CD14-positive monocyte (primary cell): ENCODE measurements at regions not wholly inside any gene's neighbourhood (a gene's known extent, or its start where the extent isn't known, plus 50 kb on each side); places are given as distances from the start of the nearest gene placed in this dataset.

Experiments used
- DNase-seq, 3 donors: peaks; one replicate each; pipeline ENCODE4 v3.0.0-alpha.2; 2011 to 2022
- H2AFZ ChIP-seq: 2 replicates; pipeline ENCODE4 v1.6.0; 2012; ENCODE audit warnings: mild to moderate bottlenecking, low read depth, low read length, inconsistent platforms; ENCODE audit not compliant: insufficient read depth, poor library complexity, severe bottlenecking
- H3K27ac ChIP-seq, 2 donors: 1 replicate in 1 of 2; 2 replicates in 1 of 2; pipeline ENCODE4 v1.5.1; 2012 to 2013; ENCODE audit warnings: low read length in 2 of 2, control low read depth in 1 of 2, inconsistent platforms in 1 of 2, low read depth in 1 of 2, mild to moderate bottlenecking in 1 of 2
- H3K27me3 ChIP-seq, 2 donors: one replicate each; pipeline versions ENCODE4 v1.6.0 to v1.6.1; 2011 to 2013; ENCODE audit warnings: low read length in 2 of 2; ENCODE audit not compliant: control insufficient read depth in 2 of 2, insufficient read depth in 2 of 2
- H3K36me3 ChIP-seq, 2 donors: replicated peaks in 1 of 2; 1 replicate in 1 of 2; 2 replicates in 1 of 2; pipeline versions ENCODE4 v1.5.1 to v1.6.1; 2012 to 2013; ENCODE audit warnings: low read length in 2 of 2, control low read depth in 1 of 2, inconsistent platforms in 1 of 2, mild to moderate bottlenecking in 1 of 2; ENCODE audit not compliant: insufficient read depth in 2 of 2, control insufficient read depth in 1 of 2
- H3K4me1 ChIP-seq, 2 donors: 1 replicate in 1 of 2; 2 replicates in 1 of 2; pipeline versions ENCODE4 v1.5.1 to v1.6.1; 2012 to 2013; ENCODE audit warnings: low read length in 2 of 2, control low read depth in 1 of 2, inconsistent platforms in 1 of 2, mild to moderate bottlenecking in 1 of 2, moderate library complexity in 1 of 2; ENCODE audit not compliant: insufficient read depth in 2 of 2, control insufficient read depth in 1 of 2
- H3K4me2 ChIP-seq: replicated peaks from 2 replicates; pipeline ENCODE3; 2012; ENCODE audit warnings: low read length, moderate library complexity, mild to moderate bottlenecking; ENCODE audit not compliant: poor library complexity, severe bottlenecking; ENCODE audit errors: extremely low read depth
- H3K4me3 ChIP-seq, 3 experiments: fragments of 200-600 bp in 1 of 3; sonication (generic) in 1 of 3; replicated peaks in 1 of 3; 1 replicate in 2 of 3; 2 replicates in 1 of 3; pipeline ENCODE4 v1.5.1; 2011 to 2013; ENCODE audit warnings: low read length in 3 of 3, mild to moderate bottlenecking in 3 of 3, control low read depth in 2 of 3, low read depth in 2 of 3, inconsistent platforms in 1 of 3, moderate library complexity in 1 of 3
- H3K79me2 ChIP-seq: 2 replicates; pipeline ENCODE4 v1.6.0; 2012; ENCODE audit warnings: mild to moderate bottlenecking, control low read depth, inconsistent platforms, low read length, moderate library complexity; ENCODE audit not compliant: insufficient read depth
- H3K9ac ChIP-seq: 2 replicates; pipeline ENCODE4 v1.6.0; 2017; ENCODE audit warnings: low read length, mild to moderate bottlenecking; ENCODE audit not compliant: insufficient read depth, poor library complexity, severe bottlenecking
- H3K9me3 ChIP-seq, 2 donors: replicated peaks in 1 of 2; 1 replicate in 1 of 2; 2 replicates in 1 of 2; pipeline versions ENCODE4 v1.5.1 to v1.6.1; 2012 to 2013; ENCODE audit warnings: low read length in 2 of 2, control low read depth in 1 of 2; ENCODE audit not compliant: control insufficient read depth in 1 of 2, insufficient read depth in 1 of 2
- H4K20me1 ChIP-seq: 2 replicates; pipeline ENCODE4 v1.6.0; 2012; ENCODE audit warnings: mild to moderate bottlenecking, low read length, control low read depth, moderate library complexity; ENCODE audit not compliant: insufficient read depth
- H3K27ac Mint-ChIP-seq, 7 donors: one replicate each; pipeline ENCODE4 v1.8.0; 2020; ENCODE audit warnings: mild to moderate bottlenecking in 7 of 7, mixed read lengths in 7 of 7, moderate library complexity in 6 of 7, inconsistent platforms in 2 of 7
- H3K27me3 Mint-ChIP-seq, 3 donors: one replicate each; pipeline ENCODE4 v1.8.0; 2021 to 2022; ENCODE audit warnings: low read depth in 3 of 3, mild to moderate bottlenecking in 3 of 3, mixed read lengths in 3 of 3, moderate library complexity in 3 of 3, inconsistent platforms in 1 of 3
- H3K36me3 Mint-ChIP-seq, 2 donors: one replicate each; pipeline ENCODE4 v1.8.0; 2020; ENCODE audit warnings: mixed read lengths in 2 of 2, inconsistent platforms in 1 of 2, mild to moderate bottlenecking in 1 of 2
- H3K4me1 Mint-ChIP-seq: one replicate; pipeline ENCODE4 v1.8.0; 2020; ENCODE audit warnings: mild to moderate bottlenecking, mixed read lengths
- H3K4me3 Mint-ChIP-seq, 2 donors: one replicate each; pipeline ENCODE4 v1.8.0; 2020; ENCODE audit warnings: mild to moderate bottlenecking in 2 of 2, mixed read lengths in 2 of 2, moderate library complexity in 1 of 2
- H3K9me3 Mint-ChIP-seq, 7 donors: one replicate each; pipeline ENCODE4 v1.8.0; 2020 to 2022; ENCODE audit warnings: mixed read lengths in 7 of 7, mild to moderate bottlenecking in 6 of 7, moderate library complexity in 6 of 7, inconsistent platforms in 2 of 7
- CTCF ChIP-seq: fragments of 200-600 bp; IDR thresholded peaks from one replicate; pipeline ENCODE4 v1.8.0; 2022; ENCODE audit warnings: antibody characterized with exemption, mild to moderate bottlenecking
- WGBS: methylation state at CpG from one replicate; pipeline ENCODE4 v1.1.5; 2013; ENCODE audit warnings: missing lambda C conversion rate; ENCODE audit not compliant: insufficient coverage; 5-methylcytosine and 5-hydroxymethylcytosine counted together
- intact Hi-C, 2 donors: fragments of 100-400 bp; cut with micrococcal nuclease; formaldehyde crosslinking; loops; one replicate each; pipeline versions ENCODE4 v1.15.0 to v1.15.1; 2023

DNA sequence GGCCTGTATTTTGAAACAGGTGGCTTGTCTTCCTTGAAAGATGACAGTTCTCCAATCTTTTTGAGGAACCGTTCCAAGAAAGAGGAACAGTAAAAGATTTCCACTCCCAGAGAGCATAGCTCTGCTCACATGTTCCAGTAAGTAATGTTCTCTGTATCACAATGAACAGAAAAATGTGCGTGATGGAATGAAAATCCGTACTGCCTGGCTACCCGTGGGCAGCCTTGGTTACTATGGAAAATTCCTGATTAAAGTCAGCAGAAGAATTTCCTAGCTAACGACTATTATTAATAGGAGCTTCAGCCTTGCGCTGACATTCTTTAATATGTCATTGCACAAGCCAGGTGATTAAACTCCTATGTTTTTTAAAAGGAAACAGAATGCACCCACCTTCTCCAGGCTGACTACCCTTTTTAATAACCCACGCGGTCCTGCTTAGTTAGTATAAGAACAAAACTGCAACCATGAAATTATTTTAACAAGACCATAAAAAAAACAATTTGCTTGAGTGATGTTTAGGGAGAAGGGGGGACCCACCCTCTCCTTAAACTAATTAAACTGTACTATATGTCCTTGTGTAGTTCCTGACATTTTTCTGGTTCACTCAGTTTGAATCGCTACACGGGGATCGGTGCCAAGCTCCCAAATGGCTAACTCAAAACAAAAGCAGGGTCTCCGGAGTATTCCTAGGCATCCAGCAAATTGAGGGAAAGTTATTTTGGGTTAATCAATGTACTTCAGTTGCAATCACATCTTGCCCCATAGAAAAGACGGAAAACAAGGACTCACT, 54.8 kb upstream of the CPEB4 start:
- H3K4me3 ChIP-seq: peak overlapping the region in 1 of 3 experiments; percentile 14
- H3K9ac ChIP-seq: no peak overlapping the region
- no peaks in the 10 kb centered on the region for H3K36me3 ChIP-seq
- intact Hi-C loops: no loop called here
- H3K27me3 Mint-ChIP-seq: peaks cover 0 to 2% (median 0%) of the 10 kb centered on the region in 3 donors
- TF ChIP-seq CTCF: no peak
- no peaks in the 10 kb centered on the region for H3K36me3 Mint-ChIP-seq
- no CpG with 5 or more reads among the region's 13 CpGs for WGBS
- H3K9me3 ChIP-seq: no peaks in the 10 kb centered on the region
- no peaks in the 10 kb centered on the region for H3K27me3 ChIP-seq
- peak overlapping the region in 1 of 2 donors; percentile 69 for H3K27ac ChIP-seq
- no peak overlapping the region for H3K4me3 Mint-ChIP-seq
- no peaks in the 10 kb centered on the region for H4K20me1 ChIP-seq
- peaks cover 63 to 68% of the 10 kb centered on the region in 2 donors for H3K4me1 ChIP-seq
- peak overlapping the region; percentile 31 to 88 (median 65) for H3K27ac Mint-ChIP-seq
- peaks cover 74% of the 10 kb centered on the region for H3K4me1 Mint-ChIP-seq
- no peaks in the 10 kb centered on the region for H3K79me2 ChIP-seq
- no peak overlapping the region for H2AFZ ChIP-seq
- H3K4me2 ChIP-seq: peak overlapping the region; percentile 40
- peaks cover 0 to 2% (median 0%) of the 10 kb centered on the region in 7 donors for H3K9me3 Mint-ChIP-seq
- DNase-seq: peak; percentile 46 to 80 (median 71)

GRCh38 chr5:173834071-173834771, 53.9 kb upstream of the CPEB4 start:
- intact Hi-C loops: no loop called here
- H3K4me1 Mint-ChIP-seq: peaks cover 73% of the 10 kb centered on the region
- H3K4me3 ChIP-seq: peak overlapping the region in 1 of 3 experiments; percentile 22
- no peak overlapping the region for H2AFZ ChIP-seq
- H4K20me1 ChIP-seq: no peaks in the 10 kb centered on the region
- H3K4me3 Mint-ChIP-seq: peak overlapping the region in 1 of 2 donors; percentile 46
- peak overlapping the region in 5 of 7 donors; percentile 31 to 88 (median 51) for H3K27ac Mint-ChIP-seq
- H3K79me2 ChIP-seq: no peaks in the 10 kb centered on the region
- H3K4me2 ChIP-seq: no peak overlapping the region
- peaks cover 0 to 2% (median 0%) of the 10 kb centered on the region in 3 donors for H3K27me3 Mint-ChIP-seq
- H3K9ac ChIP-seq: no peak overlapping the region
- H3K36me3 Mint-ChIP-seq: no peaks in the 10 kb centered on the region
- 100% methylated on average over 2 of the region's 7 CpGs for WGBS
- peaks cover 63 to 68% of the 10 kb centered on the region in 2 donors for H3K4me1 ChIP-seq
- H3K36me3 ChIP-seq: no peaks in the 10 kb centered on the region
- H3K27ac ChIP-seq: peak overlapping the region in 1 of 2 donors; percentile 69
- H3K9me3 Mint-ChIP-seq: peaks cover 0 to 2% (median 0%) of the 10 kb centered on the region in 7 donors
- no peak for DNase-seq
- no peaks in the 10 kb centered on the region for H3K9me3 ChIP-seq
- TF ChIP-seq CTCF: no peak
- H3K27me3 ChIP-seq: no peaks in the 10 kb centered on the region
